ENCODE measurements at regions not wholly inside any gene's neighbourhood (a gene's known extent, or its start where the extent isn't known, plus 50 kb on each side); places are given as distances from the start of the nearest gene placed in this dataset.

GRCh38 chr6:782141-782540, 89.2 kb upstream of the EXOC2 start:
- H3K36me3 ChIP-seq (ENCODE audit: insufficient read depth, low read length): no peaks in the 10 kb centered on the region

GRCh38 chr6:781350-781961, 88.5 kb upstream of the EXOC2 start:
- DNase-seq (ENCODE audit: insufficient read length, low spot score, missing footprints): no peak
- Histone ChIP-seq H3K27me3 (ENCODE audit: insufficient read depth, low read length) (no peaks in the 10 kb centered on the region), H3K9me3 (ENCODE audit: low read depth, low read length) (no peaks in the 10 kb centered on the region), H4K20me1 (ENCODE audit: insufficient read depth, low read length) (no peaks in the 10 kb centered on the region), H3K4me2 (ENCODE audit: insufficient read depth, low read length) (no peak overlapping the region), H3K79me2 (ENCODE audit: insufficient read depth, low read length) (no peaks in the 10 kb centered on the region), H3K4me3 (ENCODE audit: insufficient read depth, low read length) (no peak overlapping the region), H3K27ac (ENCODE audit: low read depth, low read length) (no peak overlapping the region), H3K4me1 (ENCODE audit: insufficient read depth, low read length) (no peaks in the 10 kb centered on the region), H2AFZ (ENCODE audit: low read length) (no peak overlapping the region), H3K36me3 (ENCODE audit: insufficient read depth, low read length) (no peaks in the 10 kb centered on the region)
- no peak for TF ChIP-seq CTCF (IDR thresholded peaks at IDR 0.05; ENCODE audit: extremely low read depth, low read depth, low read length)

More at GRCh38 chr6:782141-782540, 89.2 kb upstream of the EXOC2 start:
- Histone ChIP-seq H3K79me2 (ENCODE audit: insufficient read depth, low read length) (no peaks in the 10 kb centered on the region), H3K9me3 (ENCODE audit: low read depth, low read length) (no peaks in the 10 kb centered on the region), H2AFZ (ENCODE audit: low read length) (no peak overlapping the region), H3K4me3 (ENCODE audit: insufficient read depth, low read length) (no peak overlapping the region), H4K20me1 (ENCODE audit: insufficient read depth, low read length) (no peaks in the 10 kb centered on the region), H3K4me2 (ENCODE audit: insufficient read depth, low read length) (no peak overlapping the region), H3K27ac (ENCODE audit: low read depth, low read length) (no peak overlapping the region), H3K4me1 (ENCODE audit: insufficient read depth, low read length) (no peaks in the 10 kb centered on the region), H3K27me3 (ENCODE audit: insufficient read depth, low read length) (no peaks in the 10 kb centered on the region)
- TF ChIP-seq CTCF (IDR thresholded peaks at IDR 0.05; ENCODE audit: extremely low read depth, low read depth, low read length): no peak
- DNase-seq (ENCODE audit: insufficient read length, low spot score, missing footprints): no peak

GRCh38 chr6:780706-781105, 87.8 kb upstream of the EXOC2 start:
- Histone ChIP-seq H3K27ac (ENCODE audit: low read depth, low read length) (no peak overlapping the region), H3K27me3 (ENCODE audit: insufficient read depth, low read length) (no peaks in the 10 kb centered on the region), H3K36me3 (ENCODE audit: insufficient read depth, low read length) (no peaks in the 10 kb centered on the region), H4K20me1 (ENCODE audit: insufficient read depth, low read length) (no peaks in the 10 kb centered on the region), H3K4me2 (ENCODE audit: insufficient read depth, low read length) (no peak overlapping the region), H3K4me3 (ENCODE audit: insufficient read depth, low read length) (no peak overlapping the region), H3K79me2 (ENCODE audit: insufficient read depth, low read length) (no peaks in the 10 kb centered on the region), H2AFZ (ENCODE audit: low read length) (no peak overlapping the region), H3K9me3 (ENCODE audit: low read depth, low read length) (no peaks in the 10 kb centered on the region), H3K4me1 (ENCODE audit: insufficient read depth, low read length) (no peaks in the 10 kb centered on the region)
- no peak for DNase-seq (ENCODE audit: insufficient read length, low spot score, missing footprints)
- TF ChIP-seq CTCF (IDR thresholded peaks at IDR 0.05; ENCODE audit: extremely low read depth, low read depth, low read length): no peak

- no peak for TF ChIP-seq CTCF (IDR thresholded peaks at IDR 0.05; ENCODE audit: extremely low read depth, low read depth, low read length)
- Histone ChIP-seq H2AFZ (ENCODE audit: low read length) (no peak overlapping the region), H3K79me2 (ENCODE audit: insufficient read depth, low read length) (no peaks in the 10 kb centered on the region), H3K27me3 (ENCODE audit: insufficient read depth, low read length) (no peaks in the 10 kb centered on the region), H3K27ac (ENCODE audit: low read depth, low read length) (no peak overlapping the region), H3K9me3 (ENCODE audit: low read depth, low read length) (no peaks in the 10 kb centered on the region), H3K4me3 (ENCODE audit: insufficient read depth, low read length) (no peak overlapping the region), H3K4me1 (ENCODE audit: insufficient read depth, low read length) (no peaks in the 10 kb centered on the region), H3K36me3 (ENCODE audit: insufficient read depth, low read length) (no peaks in the 10 kb centered on the region), H3K4me2 (ENCODE audit: insufficient read depth, low read length) (no peak overlapping the region), H4K20me1 (ENCODE audit: insufficient read depth, low read length) (no peaks in the 10 kb centered on the region)
- DNase-seq (ENCODE audit: insufficient read length, low spot score, missing footprints): no peak
Measured at GRCh38 chr6:776951-777350, 84.0 kb upstream of the EXOC2 start.

All from osteoblast (primary cell).